ENCODE measurements at regions not wholly inside any gene's neighbourhood (a gene's known extent, or its start where the extent isn't known, plus 50 kb on each side); places are given as distances from the start of the nearest gene placed in this dataset.
"Not testable (repeated sequence)": the region's sequence is repeated elsewhere in the genome, so short reads cannot be mapped to it uniquely, and the experiment has no call there.

DNA sequence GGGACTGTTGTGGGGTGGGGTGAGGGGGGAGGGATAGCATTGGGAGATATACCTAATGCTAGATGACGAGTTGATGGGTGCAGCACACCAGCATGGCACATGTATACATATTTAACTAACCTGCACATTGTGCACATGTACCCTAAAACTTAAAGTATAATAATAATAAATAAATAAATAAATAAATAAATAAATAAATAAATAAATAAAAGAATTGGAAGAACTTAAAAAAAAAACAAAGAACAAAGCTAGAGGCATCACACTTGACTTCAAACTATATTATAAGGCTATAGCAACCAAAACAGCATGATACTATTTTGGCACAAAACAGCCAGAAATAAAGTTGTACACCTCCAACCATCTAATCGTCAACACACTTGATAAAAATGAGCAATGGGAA is 106.5 kb upstream of the NDST3 start:
- not testable (repeated sequence) for H3K27ac ChIP-seq (ENCODE audit: low read length, poor library complexity, severe bottlenecking); H4K8ac ChIP-seq (ENCODE audit: low read length); H3K4ac ChIP-seq (ENCODE audit: low read depth in 1 of 2, low read length in 2 of 2); H3K18ac ChIP-seq (ENCODE audit: low read depth in 1 of 2, low read length in 2 of 2); H3K4me1 ChIP-seq (ENCODE audit: control insufficient read depth, insufficient read depth, low read depth, low read length); H2AFZ ChIP-seq (ENCODE audit: low read depth, low read length); H3K27me3 ChIP-seq (ENCODE audit: control insufficient read depth in 1 of 2, insufficient read depth in 1 of 2, low read length in 2 of 2); H3K79me1 ChIP-seq (replicated peaks; ENCODE audit: low read length, poor library complexity, severe bottlenecking); H3K4me2 ChIP-seq (ENCODE audit: low read length, poor library complexity, severe bottlenecking); H2BK5ac ChIP-seq (ENCODE audit: low read depth, low read length, poor library complexity, severe bottlenecking); H3K14ac ChIP-seq (ENCODE audit: low read length in 2 of 2); H3K9ac ChIP-seq (ENCODE audit: low read length); H2AK5ac ChIP-seq (ENCODE audit: low read length, severe bottlenecking); H3K4me3 ChIP-seq (ENCODE audit: insufficient read depth in 1 of 2, low read depth in 1 of 2, low read length in 2 of 2); H4K91ac ChIP-seq (ENCODE audit: low read length); H2BK120ac ChIP-seq (ENCODE audit: low read depth, low read length); H3K36me3 ChIP-seq (ENCODE audit: control insufficient read depth in 1 of 2, insufficient read depth in 2 of 2, low read depth in 1 of 2, low read length in 2 of 2); DNase-seq; H3K23ac ChIP-seq (ENCODE audit: low read length in 2 of 2); H2BK15ac ChIP-seq (ENCODE audit: low read depth, poor library complexity, severe bottlenecking); H3K9me3 ChIP-seq (ENCODE audit: control insufficient read depth, low read length); H2BK12ac ChIP-seq (ENCODE audit: low read length in 2 of 2)
- no CpG with 5 or more reads among the region's 2 CpGs for WGBS

DNA sequence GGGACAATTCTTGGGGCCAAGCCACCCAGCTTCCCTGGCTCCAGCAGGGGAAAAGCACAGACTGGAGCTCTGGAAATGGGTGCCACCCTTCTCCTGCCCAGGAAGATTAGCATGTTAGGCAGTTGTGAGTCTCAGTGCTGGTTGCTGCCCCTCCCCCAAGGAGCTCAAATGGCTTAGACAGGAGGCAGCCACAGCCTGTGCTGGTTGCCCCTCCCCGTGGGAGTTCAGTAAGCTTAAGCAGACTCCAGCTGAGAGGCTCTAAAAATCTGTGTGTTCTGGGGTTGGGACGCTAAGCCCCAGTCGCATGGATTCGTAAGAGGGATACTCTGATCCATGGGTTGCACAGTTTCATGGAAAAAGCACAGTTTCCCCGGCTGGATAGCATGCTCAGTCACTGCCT is 92.7 kb upstream of the NDST3 start:
- Histone ChIP-seq H3K9me3 (ENCODE audit: control insufficient read depth, low read length) (peaks cover 13% of the 10 kb centered on the region), H2BK15ac (ENCODE audit: low read depth, poor library complexity, severe bottlenecking) (no peak overlapping the region), H3K4me3 (ENCODE audit: insufficient read depth in 1 of 2, low read depth in 1 of 2, low read length in 2 of 2) (no peak overlapping the region), H2AK5ac (ENCODE audit: low read length, severe bottlenecking) (no peak overlapping the region), H4K8ac (ENCODE audit: low read length) (no peak overlapping the region), H3K14ac (ENCODE audit: low read length in 2 of 2) (no peak overlapping the region), H3K4me1 (ENCODE audit: control insufficient read depth, insufficient read depth, low read depth, low read length) (no peaks in the 10 kb centered on the region), H2AFZ (ENCODE audit: low read depth, low read length) (no peak overlapping the region), H3K36me3 (ENCODE audit: control insufficient read depth in 1 of 2, insufficient read depth in 2 of 2, low read depth in 1 of 2, low read length in 2 of 2) (no peaks in the 10 kb centered on the region), H2BK5ac (ENCODE audit: low read depth, low read length, poor library complexity, severe bottlenecking) (no peak overlapping the region), H4K91ac (ENCODE audit: low read length) (no peak overlapping the region), H3K23ac (ENCODE audit: low read length in 2 of 2) (no peak overlapping the region), H3K4me2 (ENCODE audit: low read length, poor library complexity, severe bottlenecking) (no peak overlapping the region), H3K4ac (ENCODE audit: low read depth in 1 of 2, low read length in 2 of 2) (no peak overlapping the region), H3K18ac (ENCODE audit: low read depth in 1 of 2, low read length in 2 of 2) (no peak overlapping the region), H2BK120ac (ENCODE audit: low read depth, low read length) (no peak overlapping the region), H3K9ac (ENCODE audit: low read length) (no peak overlapping the region), H3K27ac (ENCODE audit: low read length, poor library complexity, severe bottlenecking) (no peak overlapping the region), H3K79me1 (replicated peaks; ENCODE audit: low read length, poor library complexity, severe bottlenecking) (no peaks in the 10 kb centered on the region), H3K27me3 (ENCODE audit: control insufficient read depth in 1 of 2, insufficient read depth in 1 of 2, low read length in 2 of 2) (no peaks in the 10 kb centered on the region), H2BK12ac (ENCODE audit: low read length in 2 of 2) (no peak overlapping the region)
- no peak for DNase-seq
- WGBS: 77% methylated on average over 5 of the region's 5 CpGs

DNA sequence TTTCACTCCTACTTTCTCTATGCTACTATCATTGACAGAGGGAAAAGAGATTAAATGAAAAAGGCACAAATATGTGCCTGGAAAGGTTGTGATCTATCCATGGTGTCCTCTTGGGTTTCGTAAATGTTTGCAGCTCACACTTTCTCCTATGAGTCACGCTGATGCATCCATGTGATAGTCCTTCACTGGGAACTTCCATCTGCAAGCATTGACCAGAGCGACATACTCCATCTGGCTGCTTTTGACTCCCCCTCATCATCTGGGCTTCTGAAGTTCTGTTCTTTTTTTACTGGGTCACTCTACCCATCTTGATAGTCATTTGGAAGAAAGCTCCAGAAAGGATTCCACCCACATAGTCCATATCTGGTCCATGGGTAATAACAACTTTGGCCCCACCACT is 84.7 kb upstream of the NDST3 start:
- H2BK120ac ChIP-seq (ENCODE audit: low read depth, low read length): no peak overlapping the region
- no peak overlapping the region for H3K18ac ChIP-seq (ENCODE audit: low read depth in 1 of 2, low read length in 2 of 2)
- no peak overlapping the region for H3K27ac ChIP-seq (ENCODE audit: low read length, poor library complexity, severe bottlenecking)
- no peak overlapping the region for H2AFZ ChIP-seq (ENCODE audit: low read depth, low read length)
- no peak overlapping the region for H3K14ac ChIP-seq (ENCODE audit: low read length in 2 of 2)
- H2BK5ac ChIP-seq (ENCODE audit: low read depth, low read length, poor library complexity, severe bottlenecking): no peak overlapping the region
- no peak overlapping the region for H3K9ac ChIP-seq (ENCODE audit: low read length)
- WGBS: 42% methylated on average over 3 of the region's 3 CpGs
- H3K4me2 ChIP-seq (ENCODE audit: low read length, poor library complexity, severe bottlenecking): no peak overlapping the region
- H3K79me1 ChIP-seq (replicated peaks; ENCODE audit: low read length, poor library complexity, severe bottlenecking): no peaks in the 10 kb centered on the region
- no peaks in the 10 kb centered on the region for H3K27me3 ChIP-seq (ENCODE audit: control insufficient read depth in 1 of 2, insufficient read depth in 1 of 2, low read length in 2 of 2)
- H3K9me3 ChIP-seq (ENCODE audit: control insufficient read depth, low read length): peaks cover 8% of the 10 kb centered on the region
- no peak overlapping the region for H2AK5ac ChIP-seq (ENCODE audit: low read length, severe bottlenecking)
- no peak overlapping the region for H2BK15ac ChIP-seq (ENCODE audit: low read depth, poor library complexity, severe bottlenecking)
- no peaks in the 10 kb centered on the region for H3K4me1 ChIP-seq (ENCODE audit: control insufficient read depth, insufficient read depth, low read depth, low read length)
- peak; percentile 72 for DNase-seq
- H4K91ac ChIP-seq (ENCODE audit: low read length): no peak overlapping the region
- H2BK12ac ChIP-seq (ENCODE audit: low read length in 2 of 2): no peak overlapping the region
- H3K36me3 ChIP-seq (ENCODE audit: control insufficient read depth in 1 of 2, insufficient read depth in 2 of 2, low read depth in 1 of 2, low read length in 2 of 2): no peaks in the 10 kb centered on the region
- H3K23ac ChIP-seq (ENCODE audit: low read length in 2 of 2): no peak overlapping the region
- H3K4ac ChIP-seq (ENCODE audit: low read depth in 1 of 2, low read length in 2 of 2): no peak overlapping the region
- no peak overlapping the region for H4K8ac ChIP-seq (ENCODE audit: low read length)
- H3K4me3 ChIP-seq (ENCODE audit: insufficient read depth in 1 of 2, low read depth in 1 of 2, low read length in 2 of 2): no peak overlapping the region

- Histone ChIP-seq H3K4ac (ENCODE audit: low read depth in 1 of 2, low read length in 2 of 2) (no peak overlapping the region), H2AFZ (ENCODE audit: low read depth, low read length) (no peak overlapping the region), H3K27ac (ENCODE audit: low read length, poor library complexity, severe bottlenecking) (no peak overlapping the region), H3K9ac (ENCODE audit: low read length) (no peak overlapping the region), H4K8ac (ENCODE audit: low read length) (no peak overlapping the region), H2AK5ac (ENCODE audit: low read length, severe bottlenecking) (no peak overlapping the region), H4K91ac (ENCODE audit: low read length) (no peak overlapping the region), H3K4me2 (ENCODE audit: low read length, poor library complexity, severe bottlenecking) (no peak overlapping the region), H3K36me3 (ENCODE audit: control insufficient read depth in 1 of 2, insufficient read depth in 2 of 2, low read depth in 1 of 2, low read length in 2 of 2) (no peaks in the 10 kb centered on the region), H3K14ac (ENCODE audit: low read length in 2 of 2) (no peak overlapping the region), H3K4me3 (ENCODE audit: insufficient read depth in 1 of 2, low read depth in 1 of 2, low read length in 2 of 2) (no peak overlapping the region), H3K23ac (ENCODE audit: low read length in 2 of 2) (no peak overlapping the region), H2BK15ac (ENCODE audit: low read depth, poor library complexity, severe bottlenecking) (no peak overlapping the region), H2BK5ac (ENCODE audit: low read depth, low read length, poor library complexity, severe bottlenecking) (no peak overlapping the region), H3K18ac (ENCODE audit: low read depth in 1 of 2, low read length in 2 of 2) (no peak overlapping the region), H2BK120ac (ENCODE audit: low read depth, low read length) (no peak overlapping the region), H3K79me1 (replicated peaks; ENCODE audit: low read length, poor library complexity, severe bottlenecking) (no peaks in the 10 kb centered on the region), H3K27me3 (ENCODE audit: control insufficient read depth in 1 of 2, insufficient read depth in 1 of 2, low read length in 2 of 2) (no peaks in the 10 kb centered on the region), H2BK12ac (ENCODE audit: low read length in 2 of 2) (no peak overlapping the region), H3K9me3 (ENCODE audit: control insufficient read depth, low read length) (peaks cover 3% of the 10 kb centered on the region), H3K4me1 (ENCODE audit: control insufficient read depth, insufficient read depth, low read depth, low read length) (no peaks in the 10 kb centered on the region)
- no peak for DNase-seq
Observed at GRCh38 chr4:117957571-117957970, 76.7 kb upstream of the NDST3 start.
